ENCODE measurements at regions not wholly inside any gene's neighbourhood (a gene's known extent, or its start where the extent isn't known, plus 50 kb on each side); places are given as distances from the start of the nearest gene placed in this dataset.

- H3K4me3 ChIP-seq (ENCODE audit: low read depth, poor library complexity, severe bottlenecking) = no peak overlapping the region
- 67 to 77% methylated on average over 2 of the region's 2 CpGs for WGBS, 2 donors
- intact Hi-C loops (cut with DNase I; ENCODE audit: low total_unique reads) = no loop called here
- no peak for DNase-seq (ENCODE audit: low spot score in 2 of 2)
- TF ChIP-seq POLR2A (IDR thresholded peaks at IDR 0.05) = no peak
- TF ChIP-seq, protein P1, sequence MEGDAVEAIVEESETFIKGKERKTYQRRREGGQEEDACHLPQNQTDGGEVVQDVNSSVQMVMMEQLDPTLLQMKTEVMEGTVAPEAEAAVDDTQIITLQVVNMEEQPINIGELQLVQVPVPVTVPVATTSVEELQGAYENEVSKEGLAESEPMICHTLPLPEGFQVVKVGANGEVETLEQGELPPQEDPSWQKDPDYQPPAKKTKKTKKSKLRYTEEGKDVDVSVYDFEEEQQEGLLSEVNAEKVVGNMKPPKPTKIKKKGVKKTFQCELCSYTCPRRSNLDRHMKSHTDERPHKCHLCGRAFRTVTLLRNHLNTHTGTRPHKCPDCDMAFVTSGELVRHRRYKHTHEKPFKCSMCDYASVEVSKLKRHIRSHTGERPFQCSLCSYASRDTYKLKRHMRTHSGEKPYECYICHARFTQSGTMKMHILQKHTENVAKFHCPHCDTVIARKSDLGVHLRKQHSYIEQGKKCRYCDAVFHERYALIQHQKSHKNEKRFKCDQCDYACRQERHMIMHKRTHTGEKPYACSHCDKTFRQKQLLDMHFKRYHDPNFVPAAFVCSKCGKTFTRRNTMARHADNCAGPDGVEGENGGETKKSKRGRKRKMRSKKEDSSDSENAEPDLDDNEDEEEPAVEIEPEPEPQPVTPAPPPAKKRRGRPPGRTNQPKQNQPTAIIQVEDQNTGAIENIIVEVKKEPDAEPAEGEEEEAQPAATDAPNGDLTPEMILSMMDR (IDR thresholded peaks at IDR 0.05) = no peak
Observed at GRCh38 chr1:106751002-106751401, 305.5 kb upstream of the PRMT6 start.

- no peak for TF ChIP-seq POLR2A (IDR thresholded peaks at IDR 0.05)
- 61 to 70% methylated on average over 1 of the region's 1 CpG for WGBS, 2 donors
- intact Hi-C loops (cut with DNase I; ENCODE audit: low total_unique reads) = no loop called here
- no peak overlapping the region for H3K4me3 ChIP-seq (ENCODE audit: low read depth, poor library complexity, severe bottlenecking)
- no peak for DNase-seq (ENCODE audit: low spot score in 2 of 2)
Observed at GRCh38 chr1:106753066-106753465, 303.4 kb upstream of the PRMT6 start.

DNA sequence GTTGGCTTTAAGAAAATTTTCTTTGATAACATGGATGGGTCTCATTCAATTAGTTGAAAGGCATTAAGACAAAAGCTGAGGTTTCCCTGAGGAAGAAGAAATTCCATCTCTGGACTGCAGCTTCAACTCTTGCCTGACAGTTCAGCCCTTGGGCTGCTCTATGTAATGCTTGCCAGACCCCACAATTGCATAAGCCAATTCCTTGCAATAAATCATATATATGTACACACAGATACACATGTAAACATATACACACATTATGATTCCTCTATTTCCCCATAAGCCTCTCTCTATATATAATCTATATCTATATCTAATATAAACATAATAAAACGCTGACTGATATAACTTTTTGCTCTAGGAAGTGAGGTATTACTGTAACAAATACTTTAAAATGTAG, 301.5 kb upstream of the PRMT6 start:
- no peak overlapping the region for H3K4me3 ChIP-seq (ENCODE audit: low read depth, poor library complexity, severe bottlenecking)
- DNase-seq (ENCODE audit: low spot score in 2 of 2) = no peak
- WGBS, 2 donors = 75 to 83% methylated on average over 1 of the region's 1 CpG
- intact Hi-C loops (cut with DNase I; ENCODE audit: low total_unique reads) = no loop called here
- TF ChIP-seq, protein P1 (IDR thresholded peaks at IDR 0.05) = no peak
- TF ChIP-seq POLR2A (IDR thresholded peaks at IDR 0.05) = no peak

DNA sequence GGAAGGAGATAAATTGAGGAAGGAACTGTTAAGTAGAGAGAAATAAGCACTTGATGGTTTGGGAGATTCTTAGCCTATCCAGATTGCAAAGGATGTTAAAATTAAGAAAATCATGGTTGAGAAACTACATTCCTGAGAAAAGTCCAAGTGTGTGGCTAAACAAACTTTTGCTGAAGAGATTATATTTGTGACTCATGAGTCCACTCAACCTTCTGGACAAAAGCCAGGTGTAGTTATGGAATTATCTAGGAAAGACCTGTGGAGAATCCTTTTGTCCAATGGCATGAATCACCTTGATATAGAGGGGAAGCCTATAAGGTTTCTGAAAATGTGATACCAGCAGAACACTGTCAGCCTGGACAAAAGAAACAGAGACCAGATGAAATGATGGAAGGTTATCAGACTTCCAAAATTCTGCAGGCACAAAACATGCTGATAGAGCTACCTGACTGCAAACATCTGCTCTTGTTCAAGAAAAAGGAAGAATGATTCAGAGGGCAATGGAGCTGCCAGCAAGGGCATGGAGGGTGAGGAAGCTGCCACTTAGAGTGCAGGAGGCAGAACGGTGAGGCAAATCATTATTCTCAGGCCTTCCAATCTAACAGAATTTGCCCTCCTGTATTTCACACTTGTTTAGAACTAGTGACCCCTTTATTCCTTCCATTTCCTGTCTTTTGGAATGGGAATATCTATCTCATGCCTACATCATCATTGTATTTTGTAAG, 300.6 kb upstream of the PRMT6 start:
- 58 to 60% methylated on average over 1 of the region's 1 CpG for WGBS, 2 donors
- no peak for DNase-seq (ENCODE audit: low spot score in 2 of 2)
- intact Hi-C loops (cut with DNase I; ENCODE audit: low total_unique reads) = no loop called here
- TF ChIP-seq POLR2A (IDR thresholded peaks at IDR 0.05) = no peak
- TF ChIP-seq, protein P1 (IDR thresholded peaks at IDR 0.05) = no peak
- no peak overlapping the region for H3K4me3 ChIP-seq (ENCODE audit: low read depth, poor library complexity, severe bottlenecking)

DNA sequence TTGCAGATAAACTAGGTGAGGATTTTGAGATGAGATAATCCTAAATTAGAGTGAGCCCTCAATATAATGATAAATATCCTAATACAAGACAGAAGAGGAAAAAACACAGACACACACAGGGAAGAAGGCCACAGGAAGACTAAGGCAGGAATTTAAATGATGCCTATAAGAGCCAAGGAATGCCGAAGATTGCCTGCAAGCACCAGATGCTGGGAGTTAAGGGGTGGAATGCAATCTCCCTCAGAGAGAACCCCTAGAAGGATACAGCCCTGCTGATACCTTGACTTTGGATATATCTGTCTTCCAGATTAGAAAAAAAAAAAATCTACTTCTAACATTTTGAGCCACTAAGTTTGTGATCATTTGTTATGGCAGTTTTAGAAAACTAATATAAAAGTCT, 299.7 kb upstream of the PRMT6 start:
- DNase-seq (ENCODE audit: low spot score in 2 of 2) = no peak
- WGBS, 2 donors = 41 to 63% methylated on average over 1 of the region's 1 CpG
- no peak for TF ChIP-seq POLR2A (IDR thresholded peaks at IDR 0.05)
- TF ChIP-seq, protein P1 (IDR thresholded peaks at IDR 0.05) = no peak
- intact Hi-C loops (cut with DNase I; ENCODE audit: low total_unique reads) = no loop called here
- H3K4me3 ChIP-seq (ENCODE audit: low read depth, poor library complexity, severe bottlenecking) = no peak overlapping the region

DNA sequence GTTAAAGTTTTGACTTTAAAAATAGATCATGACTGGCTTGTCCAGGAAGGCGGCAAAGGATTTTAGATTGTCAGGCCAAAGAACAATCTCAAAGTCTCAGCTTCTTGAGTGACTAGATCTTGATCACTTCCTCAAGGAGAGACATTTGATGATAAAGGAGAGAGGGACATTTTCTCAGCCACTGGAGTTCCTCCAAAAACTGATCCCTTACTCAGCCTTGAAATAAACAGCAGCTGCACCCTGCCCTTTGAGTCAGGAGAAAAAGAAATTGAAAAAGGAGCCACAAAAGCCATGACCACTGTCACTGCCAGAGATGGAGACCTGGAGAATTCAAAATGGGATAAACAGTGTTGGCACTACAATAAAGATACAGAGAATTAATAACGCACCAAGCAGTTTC, 288.4 kb upstream of the PRMT6 start:
- intact Hi-C loops (cut with DNase I; ENCODE audit: low total_unique reads) = no loop called here
- no peak overlapping the region for H3K4me3 ChIP-seq (ENCODE audit: low read depth, poor library complexity, severe bottlenecking)
- DNase-seq (ENCODE audit: low spot score in 2 of 2) = no peak
- 50 to 62% methylated on average over 2 of the region's 2 CpGs for WGBS, 2 donors
- TF ChIP-seq, protein P1 (IDR thresholded peaks at IDR 0.05) = no peak
